Hematopoietic multipotent progenitor cell treated with erythropoietin and hydrocortisone succinate and interleukin-3 and kit ligand, for 15 days (in vitro differentiated cells): ENCODE measurements at regions not wholly inside any gene's neighbourhood (a gene's known extent, or its start where the extent isn't known, plus 50 kb on each side); places are given as distances from the start of the nearest gene placed in this dataset.
"Not testable (repeated sequence)": the region's sequence is repeated elsewhere in the genome, so short reads cannot be mapped to it uniquely, and the experiment has no call there.

Experiments
- DNase-seq: peaks from one replicate; pipeline ENCODE4 v3.0.0-alpha.2; 2015; ENCODE audit warnings: low spot score

GRCh38 chr16:73113336-73113735 lies 65.4 kb upstream of the ZFHX3 start:
- no peak for DNase-seq

GRCh38 chr16:73108195-73108963 lies 60.5 kb upstream of the ZFHX3 start:
- DNase-seq: no peak

- DNase-seq: no peak
Measured at GRCh38 chr16:73107371-73107770, 59.4 kb upstream of the ZFHX3 start.

GRCh38 chr16:73106329-73107034 lies 58.6 kb upstream of the ZFHX3 start:
- DNase-seq: no peak

GRCh38 chr16:73101568-73101967 lies 53.6 kb upstream of the ZFHX3 start:
- no peak for DNase-seq

- DNase-seq: not testable (repeated sequence)
Measured at GRCh38 chr16:73099601-73100000, 51.7 kb upstream of the ZFHX3 start.
